K562 (cell line): ENCODE measurements at regions not wholly inside any gene's neighbourhood (a gene's known extent, or its start where the extent isn't known, plus 50 kb on each side); places are given as distances from the start of the nearest gene placed in this dataset.

ENCODE experiments used
- ATAC-seq: fragments of 200-7000 bp; cut with Tn5 transposase; 3 replicates; pipeline ENCODE4 v1.9.1; 2020; ENCODE audit warnings: moderate library complexity
- BruUV-seq: library from RNA; stranded (reverse); fragments of 400-500 nt; replicated peaks from 2 replicates; lab custom pipeline; 2021; lab: Mats Ljungman, UMichigan
- CTCF ChIA-PET: fragments of 300-600 bp; formaldehyde crosslinking; extraction: SDS; loops from one replicate; lab custom pipeline; 2021; ENCODE audit warnings: low intra/inter-chr PET ratio; lab: Yijun Ruan, JAX
- POLR2A ChIA-PET: fragments of 300-600, 350-650 bp; sonication (Branson Sonifier 250); formaldehyde crosslinking; extraction: SDS; loops from one replicate; lab custom pipeline; 2021; ENCODE audit warnings: antibody characterized with exemption, inconsistent platforms; lab: Yijun Ruan, JAX
- DNase-seq, 4 experiments: peaks; one replicate each; pipeline versions ENCODE4 v3.0.0 to v3.0.0-alpha.2; 2011 to 2018; ENCODE audit warnings: low spot score in 3 of 4, mixed read lengths in 3 of 4; ENCODE audit errors: extremely low read depth in 1 of 4
- FAIRE-seq: peaks from 2 replicates; lab custom pipeline; 2011; peaks lifted over from hg19 to GRCh38; lab: Jason Lieb, UNC
- H2AFZ ChIP-seq: 2 replicates; pipeline ENCODE4 v1.6.0; 2011; ENCODE audit warnings: low read depth, low read length, control low read depth, inconsistent platforms
- H3K27ac ChIP-seq: fragments of 200-600 bp; 3 replicates; pipeline ENCODE4 v1.8.0; 2011; ENCODE audit warnings: low read depth, mild to moderate bottlenecking, control low read depth, inconsistent platforms, low read length, moderate library complexity, mixed read lengths; ENCODE audit errors: extremely low read depth
- H3K27me3 ChIP-seq, 2 experiments: fragments of 300-600 bp in 1 of 2; 2 replicates in 1 of 2; 3 replicates in 1 of 2; pipeline versions ENCODE4 v1.6.0 to v1.8.0; 2011; ENCODE audit warnings: inconsistent platforms in 2 of 2, low read length in 2 of 2, mild to moderate bottlenecking in 1 of 2, mixed read lengths in 1 of 2, moderate library complexity in 1 of 2; ENCODE audit not compliant: control insufficient read depth in 2 of 2, insufficient read depth in 2 of 2
- H3K36me3 ChIP-seq: fragments of 300-600 bp; 3 replicates; pipeline ENCODE4 v1.8.0; 2011; ENCODE audit warnings: mild to moderate bottlenecking, low read length, inconsistent platforms; ENCODE audit not compliant: control insufficient read depth, insufficient read depth
- H3K4me1 ChIP-seq, 2 experiments: fragments of 200-600 bp in 1 of 2; replicated peaks in 1 of 2; 2 replicates in 1 of 2; 3 replicates in 1 of 2; pipeline versions ENCODE4 v1.5.1 to v1.8.0; 2011; ENCODE audit warnings: inconsistent platforms in 2 of 2, low read length in 2 of 2, mild to moderate bottlenecking in 1 of 2, mixed read lengths in 1 of 2, moderate library complexity in 1 of 2; ENCODE audit not compliant: control insufficient read depth in 2 of 2, insufficient read depth in 2 of 2
- H3K4me2 ChIP-seq: 2 replicates; pipeline ENCODE4 v1.6.1; 2011; ENCODE audit warnings: low read length, control low read depth, inconsistent platforms, mixed read lengths; ENCODE audit not compliant: insufficient read depth
- H3K4me3 ChIP-seq: fragments of 200-600 bp; sonication (generic), shearing (Covaris generic); 2 replicates; pipeline ENCODE4 v1.5.1; 2016; ENCODE audit warnings: control low read depth, inconsistent platforms
- H3K79me2 ChIP-seq: fragments of 200-600 bp; 3 replicates; pipeline ENCODE4 v1.8.0; 2011; ENCODE audit warnings: low read length, inconsistent platforms; ENCODE audit not compliant: control insufficient read depth, insufficient read depth
- H3K9ac ChIP-seq, 2 experiments: 2 replicates each; pipeline versions ENCODE4 v1.6.0 to v1.6.1; 2011; ENCODE audit warnings: low read depth in 2 of 2, low read length in 2 of 2, control low read depth in 1 of 2, inconsistent platforms in 1 of 2, mild to moderate bottlenecking in 1 of 2, mixed read lengths in 1 of 2; ENCODE audit not compliant: insufficient read depth in 1 of 2
- H3K9me1 ChIP-seq: one replicate; pipeline ENCODE4 v1.6.0; 2011; ENCODE audit warnings: inconsistent platforms, mild to moderate bottlenecking, low read length, moderate library complexity; ENCODE audit not compliant: control insufficient read depth, insufficient read depth
- H3K9me3 ChIP-seq: replicated peaks from 2 replicates; pipeline ENCODE4 v1.5.1; 2011; ENCODE audit warnings: low read depth, low read length, inconsistent platforms; ENCODE audit not compliant: control insufficient read depth, insufficient read depth
- H4K20me1 ChIP-seq: replicated peaks from 2 replicates; pipeline ENCODE4 v1.6.1; 2011; ENCODE audit warnings: low read length, inconsistent platforms, mixed read lengths; ENCODE audit not compliant: control insufficient read depth, insufficient read depth
- E2F3 ChIP-seq: fragments of 250-450 bp; sonication (Bioruptor Pico); IDR thresholded peaks from 2 replicates; pipeline ENCODE4 v1.4.0; 2020; ENCODE audit warnings: mild to moderate bottlenecking
- GTF2F1 ChIP-seq: IDR thresholded peaks from 2 replicates; pipeline ENCODE4 v1.6.1; 2011; ENCODE audit warnings: low read depth, low read length, improper control_type of control experiment
- HCFC1 ChIP-seq: IDR thresholded peaks from 2 replicates; pipeline ENCODE4 v1.6.1; 2012; ENCODE audit warnings: low read depth, low read length, improper control_type of control experiment
- KHSRP ChIP-seq: fragments of 450-650 bp; IDR thresholded peaks from 2 replicates; pipeline ENCODE4 v1.6.1; 2017
- MAFK ChIP-seq: IDR thresholded peaks from 2 replicates; pipeline ENCODE4 v1.6.1; 2011; ENCODE audit warnings: low read length, improper control_type of control experiment
- MTF1 ChIP-seq: fragments of 250-450 bp; sonication (Bioruptor Pico); IDR thresholded peaks from 2 replicates; pipeline ENCODE4 v1.9.0; 2021; ENCODE audit warnings: moderate library complexity, mild to moderate bottlenecking, inconsistent platforms, borderline replicate concordance
- NCOA4 ChIP-seq: fragments of 450-650 bp; IDR thresholded peaks from 2 replicates; pipeline ENCODE4 v1.6.1; 2018; ENCODE audit warnings: mild to moderate bottlenecking; ENCODE audit not compliant: partially characterized antibody
- PHB2 ChIP-seq: fragments of 450-650 bp; IDR thresholded peaks from 2 replicates; pipeline ENCODE4 v1.6.1; 2017; ENCODE audit warnings: low read depth
- PML ChIP-seq: IDR thresholded peaks from 2 replicates; pipeline ENCODE4 v1.6.1; 2012; ENCODE audit warnings: low read length, inconsistent platforms
- POLR2A ChIP-seq: fragments of 450-650 bp; conservative IDR thresholded peaks from 2 replicates; pipeline ENCODE4 v1.6.1; 2016
- RBBP5 ChIP-seq: fragments of 200-600 bp; sonication (generic); IDR thresholded peaks from 2 replicates; pipeline ENCODE4 v1.6.1; 2012; ENCODE audit warnings: borderline replicate concordance, mild to moderate bottlenecking, low read length, control low read depth, inconsistent platforms; ENCODE audit not compliant: insufficient read depth, poor library complexity, severe bottlenecking
- XRCC4 ChIP-seq: IDR thresholded peaks from one replicate; pipeline ENCODE4 v1.6.1; 2011; ENCODE audit not compliant: insufficient read depth, insufficient read length; ENCODE audit errors: extremely low read depth
- ZC3H11A ChIP-seq: IDR thresholded peaks from 2 replicates; pipeline ENCODE4 v1.6.1; 2012; ENCODE audit warnings: low read depth, low read length, improper control_type of control experiment
- ZNF57 ChIP-seq: fragments of 450-650 bp; formaldehyde crosslinking; IDR thresholded peaks from 2 replicates; pipeline ENCODE4 v1.4.0; 2020; ENCODE audit warnings: mild to moderate bottlenecking, moderate library complexity
- ZSCAN29 ChIP-seq: fragments of 450-650 bp; IDR thresholded peaks from 2 replicates; pipeline ENCODE4 v1.6.1; 2017
- WGBS: fragments of 100-300 bp; shearing (Covaris generic); methylation state at CpG from one replicate; pipeline ENCODE4 v1.1.6; 2016; ENCODE audit warnings: low coverage, mixed read lengths; ENCODE audit not compliant: insufficient coverage; ENCODE audit errors: missing lambda C conversion rate; 5-methylcytosine and 5-hydroxymethylcytosine counted together
- in situ Hi-C: fragments of 300-500 bp; cut with MboI; formaldehyde crosslinking; loops from 4 replicates; pipeline ENCODE4 v1.15.0; 2018; ENCODE audit warnings: inconsistent platforms, mixed read lengths
- intact Hi-C: fragments of 100-400 bp; cut with micrococcal nuclease; formaldehyde crosslinking; loops from 2 replicates; pipeline ENCODE4 v1.14.2; 2022
- TF ChIP-seq, protein P1 (sequence below), 2 experiments: fragments of 450-650 bp in 1 of 2; sonication (generic) in 1 of 2; formaldehyde crosslinking in 1 of 2; IDR thresholded peaks in 1 of 2; conservative IDR thresholded peaks in 1 of 2; 2 replicates each; pipeline versions ENCODE4 v1.6.1 to v1.8.1; 2016 to 2023; ENCODE audit warnings: mild to moderate bottlenecking in 2 of 2, moderate library complexity in 2 of 2, inconsistent platforms in 1 of 2, missing genetic modification reagents in 1 of 2
- TF ChIP-seq, protein P2 (sequence below): fragments of 200-800 bp; sonication (Bioruptor generic); IDR thresholded peaks from 2 replicates; pipeline ENCODE4 v1.6.1; 2017; ENCODE audit warnings: missing genetic modification characterization, missing compliant biosample characterization
- TF ChIP-seq, protein P3 (sequence below): sonication (generic); formaldehyde crosslinking; IDR thresholded peaks from 2 replicates; pipeline ENCODE4 v1.8.1; 2022; ENCODE audit warnings: missing genetic modification reagents
- TF ChIP-seq, protein P4 (sequence below): sonication (generic); formaldehyde crosslinking; IDR thresholded peaks from 2 replicates; pipeline ENCODE4 v1.5.0; 2020; ENCODE audit warnings: missing genetic modification reagents
- TF ChIP-seq, protein P5 (sequence below): conservative IDR thresholded peaks from 2 replicates; pipeline ENCODE4 v1.6.1; 2011; ENCODE audit warnings: low read depth, mild to moderate bottlenecking, low read length; ENCODE audit not compliant: control insufficient read depth

DNA sequence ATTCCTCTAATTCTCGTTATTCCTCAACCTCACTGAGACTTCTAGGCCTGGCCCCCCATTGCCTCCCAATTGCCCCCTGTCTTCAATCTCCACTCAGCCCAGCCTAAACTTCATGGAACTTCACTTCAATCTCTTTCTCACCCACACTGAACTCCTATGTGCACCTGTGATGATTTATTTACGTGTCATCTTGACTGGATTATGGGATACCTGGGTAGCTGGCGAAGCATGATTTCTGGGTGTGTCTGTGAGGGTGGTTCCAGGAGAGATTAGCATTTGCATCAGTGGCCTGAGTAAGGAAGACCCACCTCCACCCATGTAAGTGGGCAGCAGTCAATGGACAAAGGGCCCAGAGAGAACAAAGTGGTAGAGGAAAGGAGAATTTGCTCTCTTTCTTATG is 587.0 kb downstream of the NPHP4 start:
- Histone ChIP-seq H3K9ac (no peak overlapping the region), H3K4me3 (no peak overlapping the region), H3K9me3 (peaks cover 2% of the 10 kb centered on the region; the same call in 1 of the 2 replicates), H3K79me2 (no peaks in the 10 kb centered on the region), H3K27me3 (no peaks in the 10 kb centered on the region), H2AFZ (no peak overlapping the region), H3K4me1 (no peaks in the 10 kb centered on the region), H3K4me2 (no peak overlapping the region), H3K9me1 (no peaks in the 10 kb centered on the region), H3K36me3 (no peaks in the 10 kb centered on the region), H3K27ac (no peak overlapping the region), H4K20me1 (no peaks in the 10 kb centered on the region)
- TF ChIP-seq, protein P1, sequence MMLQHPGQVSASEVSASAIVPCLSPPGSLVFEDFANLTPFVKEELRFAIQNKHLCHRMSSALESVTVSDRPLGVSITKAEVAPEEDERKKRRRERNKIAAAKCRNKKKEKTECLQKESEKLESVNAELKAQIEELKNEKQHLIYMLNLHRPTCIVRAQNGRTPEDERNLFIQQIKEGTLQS (IDR thresholded peaks at IDR 0.05) = no peak
- TF ChIP-seq, protein P1 (CRISPR knock-in tag; conservative IDR thresholded peaks at IDR 0.05) = no peak
- TF ChIP-seq HCFC1 (no peak), XRCC4 (no peak), MAFK (no peak), PHB2 (no peak), E2F3 (CRISPR knock-in tag) (no peak), ZC3H11A (no peak), ZNF57 (CRISPR knock-in tag) (no peak), POLR2A (no peak), GTF2F1 (no peak), ZSCAN29 (no peak), NCOA4 (no peak), PML (no peak), KHSRP (no peak), RBBP5 (no peak), MTF1 (CRISPR knock-in tag) (no peak)
- TF ChIP-seq, protein P2, sequence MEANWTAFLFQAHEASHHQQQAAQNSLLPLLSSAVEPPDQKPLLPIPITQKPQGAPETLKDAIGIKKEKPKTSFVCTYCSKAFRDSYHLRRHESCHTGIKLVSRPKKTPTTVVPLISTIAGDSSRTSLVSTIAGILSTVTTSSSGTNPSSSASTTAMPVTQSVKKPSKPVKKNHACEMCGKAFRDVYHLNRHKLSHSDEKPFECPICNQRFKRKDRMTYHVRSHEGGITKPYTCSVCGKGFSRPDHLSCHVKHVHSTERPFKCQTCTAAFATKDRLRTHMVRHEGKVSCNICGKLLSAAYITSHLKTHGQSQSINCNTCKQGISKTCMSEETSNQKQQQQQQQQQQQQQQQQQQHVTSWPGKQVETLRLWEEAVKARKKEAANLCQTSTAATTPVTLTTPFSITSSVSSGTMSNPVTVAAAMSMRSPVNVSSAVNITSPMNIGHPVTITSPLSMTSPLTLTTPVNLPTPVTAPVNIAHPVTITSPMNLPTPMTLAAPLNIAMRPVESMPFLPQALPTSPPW (CRISPR knock-in tag) = no peak
- TF ChIP-seq, protein P3, sequence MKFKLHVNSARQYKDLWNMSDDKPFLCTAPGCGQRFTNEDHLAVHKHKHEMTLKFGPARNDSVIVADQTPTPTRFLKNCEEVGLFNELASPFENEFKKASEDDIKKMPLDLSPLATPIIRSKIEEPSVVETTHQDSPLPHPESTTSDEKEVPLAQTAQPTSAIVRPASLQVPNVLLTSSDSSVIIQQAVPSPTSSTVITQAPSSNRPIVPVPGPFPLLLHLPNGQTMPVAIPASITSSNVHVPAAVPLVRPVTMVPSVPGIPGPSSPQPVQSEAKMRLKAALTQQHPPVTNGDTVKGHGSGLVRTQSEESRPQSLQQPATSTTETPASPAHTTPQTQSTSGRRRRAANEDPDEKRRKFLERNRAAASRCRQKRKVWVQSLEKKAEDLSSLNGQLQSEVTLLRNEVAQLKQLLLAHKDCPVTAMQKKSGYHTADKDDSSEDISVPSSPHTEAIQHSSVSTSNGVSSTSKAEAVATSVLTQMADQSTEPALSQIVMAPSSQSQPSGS (CRISPR knock-in tag) = no peak
- TF ChIP-seq, protein P4, sequence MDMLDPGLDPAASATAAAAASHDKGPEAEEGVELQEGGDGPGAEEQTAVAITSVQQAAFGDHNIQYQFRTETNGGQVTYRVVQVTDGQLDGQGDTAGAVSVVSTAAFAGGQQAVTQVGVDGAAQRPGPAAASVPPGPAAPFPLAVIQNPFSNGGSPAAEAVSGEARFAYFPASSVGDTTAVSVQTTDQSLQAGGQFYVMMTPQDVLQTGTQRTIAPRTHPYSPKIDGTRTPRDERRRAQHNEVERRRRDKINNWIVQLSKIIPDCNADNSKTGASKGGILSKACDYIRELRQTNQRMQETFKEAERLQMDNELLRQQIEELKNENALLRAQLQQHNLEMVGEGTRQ (CRISPR knock-in tag) = no peak
- TF ChIP-seq, protein P5, sequence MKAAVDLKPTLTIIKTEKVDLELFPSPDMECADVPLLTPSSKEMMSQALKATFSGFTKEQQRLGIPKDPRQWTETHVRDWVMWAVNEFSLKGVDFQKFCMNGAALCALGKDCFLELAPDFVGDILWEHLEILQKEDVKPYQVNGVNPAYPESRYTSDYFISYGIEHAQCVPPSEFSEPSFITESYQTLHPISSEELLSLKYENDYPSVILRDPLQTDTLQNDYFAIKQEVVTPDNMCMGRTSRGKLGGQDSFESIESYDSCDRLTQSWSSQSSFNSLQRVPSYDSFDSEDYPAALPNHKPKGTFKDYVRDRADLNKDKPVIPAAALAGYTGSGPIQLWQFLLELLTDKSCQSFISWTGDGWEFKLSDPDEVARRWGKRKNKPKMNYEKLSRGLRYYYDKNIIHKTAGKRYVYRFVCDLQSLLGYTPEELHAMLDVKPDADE = no peak
- in situ Hi-C loops = no loop called here
- CTCF ChIA-PET = no interaction called here
- no peak for ATAC-seq
- BruUV-seq = no TSS peak
- DNase-seq = no peak
- 2% methylated on average over 3 of the region's 3 CpGs for WGBS
- POLR2A ChIA-PET = no interaction called here
- intact Hi-C loops = no loop called here
- no peak for FAIRE-seq
